GM19238 (cell line): ENCODE measurements at regions not wholly inside any gene's neighbourhood (a gene's known extent, or its start where the extent isn't known, plus 50 kb on each side); places are given as distances from the start of the nearest gene placed in this dataset.

Source experiments
- DNase-seq: peaks from one replicate; pipeline ENCODE4 v3.0.0; 2011; ENCODE audit warnings: low spot score; ENCODE audit not compliant: insufficient read length

GRCh38 chr15:47356297-47356696 is 361.0 kb upstream of the SEMA6D start:
- DNase-seq, result no peak

GRCh38 chr15:47358876-47359275 is 358.4 kb upstream of the SEMA6D start:
- no peak for DNase-seq

GRCh38 chr15:47360305-47360704 is 357.0 kb upstream of the SEMA6D start:
- DNase-seq, result no peak

GRCh38 chr15:47362118-47362905 is 355.0 kb upstream of the SEMA6D start:
- DNase-seq, result no peak

- DNase-seq, result no peak
Measured at GRCh38 chr15:47363653-47364052, 353.7 kb upstream of the SEMA6D start.

DNA sequence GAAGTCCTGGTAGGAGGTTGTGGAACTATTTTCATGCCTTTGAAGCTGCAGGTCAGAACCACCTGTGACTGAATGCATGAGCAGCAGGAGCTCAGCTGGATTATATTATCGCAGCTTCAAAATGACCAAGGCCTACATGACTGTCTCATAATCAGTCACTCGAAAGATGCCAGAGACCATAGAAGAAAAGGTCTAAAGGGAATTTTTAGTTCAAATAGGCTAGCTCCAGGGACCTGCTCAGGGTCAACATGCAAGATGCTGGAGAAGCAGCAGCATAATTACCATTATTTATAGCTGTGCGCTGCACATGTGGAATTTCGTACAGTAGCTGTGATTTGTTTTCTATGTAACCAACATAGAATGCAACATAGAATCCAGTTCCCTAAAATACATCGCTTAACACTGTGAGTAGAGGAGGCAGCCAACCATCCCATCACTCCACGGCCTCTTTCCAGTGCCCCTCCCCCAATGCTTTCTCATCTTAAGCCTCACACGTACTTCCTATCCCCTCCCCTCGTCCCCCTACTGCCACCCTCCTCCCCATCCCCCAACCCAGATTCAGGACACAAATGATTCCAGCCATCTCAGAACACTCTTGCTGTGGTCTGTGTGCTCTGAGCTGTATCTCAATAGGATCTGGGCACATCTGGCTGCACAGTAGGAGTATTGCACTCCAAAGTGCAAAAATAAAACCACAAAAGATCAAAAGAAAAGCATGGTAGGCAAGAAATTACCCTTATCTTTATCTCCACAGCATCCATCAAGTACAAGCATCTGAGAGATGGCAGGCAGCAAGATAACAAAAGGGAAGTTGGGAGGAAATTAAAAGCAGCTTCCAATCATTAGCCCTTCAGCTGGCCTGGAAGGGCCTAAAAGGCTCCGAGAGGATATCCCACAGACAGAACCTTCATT is 352.8 kb upstream of the SEMA6D start:
- no peak for DNase-seq

GRCh38 chr15:47366884-47367283 is 350.4 kb upstream of the SEMA6D start:
- no peak for DNase-seq

GRCh38 chr15:47367726-47368390 is 349.4 kb upstream of the SEMA6D start:
- no peak for DNase-seq

DNA sequence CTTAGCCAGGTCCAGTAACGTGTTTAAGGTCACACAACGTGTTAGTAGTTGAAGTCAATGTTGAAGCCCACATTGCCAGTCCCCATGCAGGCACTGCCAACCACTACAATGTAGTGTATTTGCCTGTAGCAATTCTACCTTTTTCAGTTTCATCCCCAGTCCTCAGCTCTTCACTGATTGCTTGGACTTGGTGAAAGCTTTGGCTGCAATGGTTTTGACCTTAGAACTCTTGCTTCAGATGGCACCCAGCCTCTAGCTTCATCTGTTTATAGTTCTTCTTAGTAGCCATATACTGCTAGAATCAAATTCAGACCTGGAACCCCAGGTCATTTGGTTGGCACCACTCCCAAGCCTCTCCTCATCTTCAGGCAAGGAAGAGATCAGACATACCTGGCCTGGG is 345.4 kb upstream of the SEMA6D start:
- DNase-seq, result no peak

DNA sequence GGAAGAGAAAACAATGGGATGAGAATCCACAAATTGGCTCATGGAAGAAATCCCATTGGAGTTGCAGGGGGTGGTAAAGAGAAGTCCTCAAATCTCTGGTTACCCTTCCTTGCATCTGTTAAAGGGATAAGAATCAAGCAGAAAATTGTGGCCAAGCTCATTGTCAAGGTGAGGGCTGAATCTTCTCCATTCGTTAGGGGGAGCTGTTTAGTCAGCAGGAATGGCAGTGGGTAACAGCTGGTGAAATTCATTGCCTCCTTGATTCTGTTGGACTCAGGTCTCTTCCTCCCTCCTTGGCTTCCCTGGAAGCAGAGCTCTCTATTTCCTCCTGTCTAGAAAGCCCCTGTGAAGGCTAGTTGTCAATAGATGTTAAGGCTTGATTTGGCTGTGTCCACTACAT is 343.1 kb upstream of the SEMA6D start:
- DNase-seq, result no peak

- no peak for DNase-seq
Measured at GRCh38 chr15:47376190-47376589, 341.1 kb upstream of the SEMA6D start.

- DNase-seq, result no peak
Measured at GRCh38 chr15:47377465-47377864, 339.8 kb upstream of the SEMA6D start.

DNA sequence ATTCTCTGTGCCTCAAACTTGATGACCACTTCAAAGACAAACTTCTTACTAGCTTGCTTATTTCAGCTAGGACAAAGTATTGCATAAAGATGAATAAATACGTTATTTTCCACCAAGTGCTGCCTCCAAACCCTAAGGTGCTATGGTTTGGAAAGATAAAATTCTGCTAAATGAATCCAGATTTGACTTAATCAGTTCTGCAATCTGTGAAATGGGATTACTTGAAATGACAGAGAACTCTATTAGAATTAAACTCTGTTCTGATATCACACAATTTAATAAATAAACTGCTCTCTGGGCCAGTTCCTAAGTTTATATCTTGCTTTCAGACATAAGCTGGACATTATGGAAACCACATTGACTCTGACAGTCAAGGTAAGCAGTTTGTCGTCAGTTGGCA is 338.8 kb upstream of the SEMA6D start:
- no peak for DNase-seq

DNA sequence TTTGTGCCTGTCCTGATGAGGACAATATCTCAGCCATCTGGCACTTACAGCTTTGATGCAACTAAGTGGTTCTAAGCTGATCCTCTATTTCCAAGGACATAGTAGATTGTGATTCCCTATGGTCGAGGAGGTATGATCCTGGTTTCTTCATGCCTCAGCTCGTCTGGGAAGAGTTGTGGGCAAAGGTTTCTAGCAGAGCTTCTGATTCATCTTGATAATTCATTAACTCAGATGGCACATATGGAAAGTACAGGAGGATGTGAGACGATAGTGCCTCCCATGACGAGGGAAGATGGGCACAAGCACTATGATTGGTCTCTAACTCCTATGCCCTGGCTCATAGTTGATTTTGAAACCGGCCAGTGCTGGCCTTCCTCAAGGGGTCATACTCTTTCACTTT is 334.2 kb upstream of the SEMA6D start:
- no peak for DNase-seq

GRCh38 chr15:47383801-47384200 is 333.5 kb upstream of the SEMA6D start:
- no peak for DNase-seq

GRCh38 chr15:47384341-47384740 is 333.0 kb upstream of the SEMA6D start:
- DNase-seq, result no peak

- DNase-seq, result no peak
Measured at GRCh38 chr15:47384776-47385175, 332.5 kb upstream of the SEMA6D start.

DNA sequence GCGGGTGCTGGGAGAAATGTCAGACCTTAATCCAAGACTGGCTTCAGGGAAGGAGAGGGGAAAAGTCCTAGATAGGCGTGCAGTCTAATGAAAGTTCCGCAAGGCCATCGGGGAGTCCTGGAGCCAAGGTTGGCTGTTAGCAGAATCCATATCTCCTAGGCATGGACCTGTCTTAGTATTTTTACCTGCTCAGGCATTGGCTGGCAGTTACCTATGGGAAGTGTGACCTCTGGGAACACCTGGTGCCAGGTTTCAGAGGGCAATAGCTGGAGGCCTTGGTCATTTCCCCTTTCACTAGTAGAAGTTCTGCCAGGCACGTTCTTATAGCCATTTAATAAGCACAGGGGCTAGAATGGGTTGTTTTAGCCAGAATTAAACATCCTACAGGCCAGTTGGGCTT is 330.8 kb upstream of the SEMA6D start:
- DNase-seq, result no peak

DNA sequence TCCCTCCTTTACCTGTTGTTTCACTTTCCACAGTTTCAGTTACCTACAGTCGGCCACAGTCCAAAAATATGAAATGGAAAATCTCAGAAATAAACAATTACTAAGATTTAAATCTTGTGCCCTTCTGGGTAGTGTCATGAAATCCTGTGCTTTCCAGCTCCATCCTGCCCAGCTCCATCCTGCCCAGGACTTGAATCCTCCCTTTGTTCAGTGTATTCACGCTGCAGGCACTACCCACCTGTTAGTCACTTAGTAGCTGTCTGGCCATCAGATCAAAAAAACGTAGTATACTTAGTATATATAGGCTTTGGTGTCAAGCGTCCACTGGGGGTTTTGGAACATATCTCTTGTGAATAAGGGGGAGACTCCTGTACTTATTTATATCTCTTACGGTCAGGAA is 329.0 kb upstream of the SEMA6D start:
- DNase-seq, result no peak

DNA sequence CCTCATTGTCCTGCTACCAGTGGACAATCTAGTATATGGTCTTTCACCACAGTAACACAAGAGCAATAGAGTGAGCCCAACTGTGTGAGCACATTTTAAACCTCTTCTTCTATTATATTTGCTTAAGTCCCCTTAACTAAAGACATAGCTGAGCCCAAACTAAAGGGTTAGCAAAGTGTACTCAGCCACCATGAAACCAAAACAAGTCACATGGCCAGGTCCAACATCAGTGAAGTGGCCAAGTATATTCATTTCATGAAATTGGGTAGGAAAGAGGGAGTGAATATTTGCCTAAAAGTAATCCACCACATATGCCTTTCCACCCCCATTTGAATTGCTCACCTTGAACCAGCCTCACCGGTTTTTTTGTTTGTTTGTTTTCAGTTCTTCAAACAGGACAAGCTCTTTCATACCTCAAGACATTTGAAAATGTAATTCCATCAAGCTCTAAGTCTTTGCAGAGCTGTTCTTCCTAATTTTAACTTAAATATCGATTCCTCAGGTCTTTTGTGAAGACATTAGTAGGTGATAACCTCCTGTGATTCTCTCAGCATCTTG is 327.0 kb upstream of the SEMA6D start:
- DNase-seq, result no peak

GRCh38 chr15:47394286-47394809 is 323.0 kb upstream of the SEMA6D start:
- DNase-seq, result no peak
